ENCODE measurements at regions not wholly inside any gene's neighbourhood (a gene's known extent, or its start where the extent isn't known, plus 50 kb on each side); places are given as distances from the start of the nearest gene placed in this dataset.

DNA sequence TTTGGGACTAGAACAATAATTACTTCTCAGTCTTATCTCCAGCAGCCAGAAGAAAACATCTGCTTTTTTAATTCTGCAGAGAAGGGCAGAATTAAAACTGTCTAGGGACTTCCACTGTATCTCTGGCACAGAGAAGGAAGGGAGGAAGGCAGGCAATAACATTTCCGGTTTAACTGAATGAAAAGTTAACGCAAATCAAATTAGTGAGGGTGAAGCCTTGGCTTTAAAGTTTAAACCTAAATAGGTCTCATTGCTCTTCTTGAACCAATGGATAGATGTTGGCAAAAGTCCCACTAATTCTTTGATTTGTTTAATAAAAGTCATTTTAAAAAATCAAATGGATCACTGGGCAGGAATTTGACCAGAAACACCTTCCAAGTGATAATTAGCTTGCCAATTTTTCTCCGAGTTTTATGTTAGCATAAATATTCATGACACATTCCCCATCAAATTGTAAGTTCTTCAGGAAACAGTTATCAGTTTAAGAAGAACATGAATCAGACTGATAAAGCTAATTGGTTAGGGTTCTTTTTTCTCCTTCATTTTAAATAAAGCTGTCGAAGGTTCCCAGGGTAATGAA lies 181.9 kb downstream of the SLC15A5 start:
- Mint-ChIP-seq H3K36me3 (ENCODE audit: insufficient read depth, unreplicated experiment) (no peaks in the 10 kb centered on the region), H3K27ac (ENCODE audit: low read depth, unreplicated experiment) (no peak overlapping the region), H3K4me1 (ENCODE audit: insufficient read depth, unreplicated experiment) (no peaks in the 10 kb centered on the region), H3K27me3 (ENCODE audit: insufficient read depth, unreplicated experiment) (no peaks in the 10 kb centered on the region), H3K4me3 (ENCODE audit: unreplicated experiment) (no peak overlapping the region), H3K9me3 (ENCODE audit: unreplicated experiment) (peaks cover 7% of the 10 kb centered on the region)
- BruUV-seq (replicated peaks), result no TSS peak
- DNase-seq (ENCODE audit: unreplicated experiment), result no peak
- POLR2A ChIA-PET, result no interaction called here
- intact Hi-C loops (cut with micrococcal nuclease), result no loop called here
- TF ChIP-seq, protein P1, sequence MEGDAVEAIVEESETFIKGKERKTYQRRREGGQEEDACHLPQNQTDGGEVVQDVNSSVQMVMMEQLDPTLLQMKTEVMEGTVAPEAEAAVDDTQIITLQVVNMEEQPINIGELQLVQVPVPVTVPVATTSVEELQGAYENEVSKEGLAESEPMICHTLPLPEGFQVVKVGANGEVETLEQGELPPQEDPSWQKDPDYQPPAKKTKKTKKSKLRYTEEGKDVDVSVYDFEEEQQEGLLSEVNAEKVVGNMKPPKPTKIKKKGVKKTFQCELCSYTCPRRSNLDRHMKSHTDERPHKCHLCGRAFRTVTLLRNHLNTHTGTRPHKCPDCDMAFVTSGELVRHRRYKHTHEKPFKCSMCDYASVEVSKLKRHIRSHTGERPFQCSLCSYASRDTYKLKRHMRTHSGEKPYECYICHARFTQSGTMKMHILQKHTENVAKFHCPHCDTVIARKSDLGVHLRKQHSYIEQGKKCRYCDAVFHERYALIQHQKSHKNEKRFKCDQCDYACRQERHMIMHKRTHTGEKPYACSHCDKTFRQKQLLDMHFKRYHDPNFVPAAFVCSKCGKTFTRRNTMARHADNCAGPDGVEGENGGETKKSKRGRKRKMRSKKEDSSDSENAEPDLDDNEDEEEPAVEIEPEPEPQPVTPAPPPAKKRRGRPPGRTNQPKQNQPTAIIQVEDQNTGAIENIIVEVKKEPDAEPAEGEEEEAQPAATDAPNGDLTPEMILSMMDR (IDR thresholded peaks at IDR 0.05; ENCODE audit: unreplicated experiment), result no peak
- CTCF ChIA-PET, result interaction anchor here (0.7 kb wide), 2 partner anchors 27 to 942 kb away, joined by 3 to 4 read pairs; no protein-coding TSS in a partner anchor

DNA sequence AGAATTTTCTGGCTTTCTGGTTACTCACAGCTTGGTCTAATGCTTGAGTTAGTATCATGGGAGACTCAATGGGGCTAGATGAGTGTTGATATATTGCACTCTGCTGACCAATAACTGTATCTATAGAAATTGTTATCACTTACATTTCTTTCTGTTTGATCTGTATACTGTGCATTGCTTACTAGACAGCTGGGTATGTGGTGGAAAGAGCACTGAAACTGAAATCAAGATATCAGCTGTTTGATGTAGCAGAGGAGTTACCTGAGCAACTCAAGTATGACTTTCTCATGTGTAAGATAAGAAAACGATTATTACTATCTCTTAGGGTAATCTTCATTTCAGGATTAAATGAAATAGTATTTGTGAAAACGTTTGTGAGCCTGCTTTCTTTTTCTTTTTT lies 183.0 kb downstream of the SLC15A5 start:
- no peaks in the 10 kb centered on the region for H3K36me3 Mint-ChIP-seq (ENCODE audit: insufficient read depth, unreplicated experiment)
- ChIA-PET POLR2A (no interaction called here), CTCF (interaction anchor here (0.6 to 1.0 kb wide), 2 partner anchors 17 to 71 kb away, joined by 3 read pairs; no protein-coding TSS in a partner anchor)
- no peak for DNase-seq (ENCODE audit: unreplicated experiment)
- no peak overlapping the region for H3K4me3 Mint-ChIP-seq (ENCODE audit: unreplicated experiment)
- BruUV-seq (replicated peaks), result no TSS peak
- no peaks in the 10 kb centered on the region for H3K4me1 Mint-ChIP-seq (ENCODE audit: insufficient read depth, unreplicated experiment)
- intact Hi-C loops (cut with micrococcal nuclease), result no loop called here
- H3K27ac Mint-ChIP-seq (ENCODE audit: low read depth, unreplicated experiment), result no peak overlapping the region
- TF ChIP-seq, protein P1 (IDR thresholded peaks at IDR 0.05; ENCODE audit: unreplicated experiment), result no peak
- peaks cover 7% of the 10 kb centered on the region for H3K9me3 Mint-ChIP-seq (ENCODE audit: unreplicated experiment)
- H3K27me3 Mint-ChIP-seq (ENCODE audit: insufficient read depth, unreplicated experiment), result no peaks in the 10 kb centered on the region

DNA sequence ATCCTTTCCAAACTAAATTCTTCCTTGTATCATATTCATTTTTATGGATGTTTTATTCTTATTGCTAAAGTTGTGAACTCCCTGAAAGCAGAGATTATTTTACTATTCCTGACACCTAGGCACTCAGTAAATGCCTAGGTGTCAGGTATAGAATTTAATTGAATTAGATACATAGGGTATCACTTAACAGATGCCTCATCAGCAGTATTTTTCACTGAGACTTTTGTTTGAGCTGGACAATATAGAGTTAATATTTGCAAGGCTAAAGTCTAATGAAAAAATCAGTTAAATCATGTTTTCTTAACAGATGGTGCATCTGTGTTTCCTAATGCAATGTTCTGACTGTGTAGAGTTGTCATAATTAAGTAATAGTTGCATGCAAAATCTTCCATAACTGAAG lies 182.7 kb downstream of the DERA start:
- H3K4me1 Mint-ChIP-seq (ENCODE audit: insufficient read depth, unreplicated experiment), result no peaks in the 10 kb centered on the region
- POLR2A ChIA-PET, result no interaction called here
- BruUV-seq (replicated peaks), result no TSS peak
- TF ChIP-seq, protein P1 (IDR thresholded peaks at IDR 0.05; ENCODE audit: unreplicated experiment), result no peak
- no peak for DNase-seq (ENCODE audit: unreplicated experiment)
- H3K36me3 Mint-ChIP-seq (ENCODE audit: insufficient read depth, unreplicated experiment), result no peaks in the 10 kb centered on the region
- intact Hi-C loops (cut with micrococcal nuclease), result no loop called here
- peaks cover 7% of the 10 kb centered on the region for H3K9me3 Mint-ChIP-seq (ENCODE audit: unreplicated experiment)
- CTCF ChIA-PET, result interaction anchor here (0.6 kb wide), 1 partner anchor 259 kb away, joined by 3 read pairs; no protein-coding TSS in a partner anchor
- H3K27me3 Mint-ChIP-seq (ENCODE audit: insufficient read depth, unreplicated experiment), result no peaks in the 10 kb centered on the region
- no peak overlapping the region for H3K4me3 Mint-ChIP-seq (ENCODE audit: unreplicated experiment)
- no peak overlapping the region for H3K27ac Mint-ChIP-seq (ENCODE audit: low read depth, unreplicated experiment)

DNA sequence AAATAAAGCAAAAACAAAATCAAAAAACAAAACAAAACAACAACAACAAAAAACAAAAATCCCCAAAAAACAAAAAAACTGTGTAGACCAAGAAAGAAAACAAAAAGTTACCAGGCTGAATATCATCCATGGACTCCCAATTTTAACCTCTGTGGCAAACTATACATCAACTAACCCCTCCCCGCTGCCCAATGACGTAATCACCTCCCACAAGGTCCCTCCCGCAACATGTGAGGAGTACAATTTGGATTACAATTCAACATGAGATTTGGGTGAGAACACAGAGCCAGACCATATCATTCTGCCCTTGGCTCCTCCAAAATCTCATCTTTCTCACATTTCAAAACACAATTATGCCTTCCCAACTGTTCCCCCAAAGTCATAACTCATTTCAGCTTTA lies 179.8 kb downstream of the DERA start:
- TF ChIP-seq, protein P1 (IDR thresholded peaks at IDR 0.05; ENCODE audit: unreplicated experiment), result no peak
- H3K27me3 Mint-ChIP-seq (ENCODE audit: insufficient read depth, unreplicated experiment), result no peaks in the 10 kb centered on the region

More for the DNA sequence above, 179.8 kb downstream of the DERA start:
- intact Hi-C loops (cut with micrococcal nuclease), result no loop called here
- no TSS peak for BruUV-seq (replicated peaks)
- no peaks in the 10 kb centered on the region for H3K4me1 Mint-ChIP-seq (ENCODE audit: insufficient read depth, unreplicated experiment)
- POLR2A ChIA-PET, result no interaction called here
- CTCF ChIA-PET, result no interaction called here
- H3K36me3 Mint-ChIP-seq (ENCODE audit: insufficient read depth, unreplicated experiment), result no peaks in the 10 kb centered on the region
- no peak overlapping the region for H3K4me3 Mint-ChIP-seq (ENCODE audit: unreplicated experiment)
- no peak overlapping the region for H3K27ac Mint-ChIP-seq (ENCODE audit: low read depth, unreplicated experiment)
- peaks cover 7% of the 10 kb centered on the region for H3K9me3 Mint-ChIP-seq (ENCODE audit: unreplicated experiment)
- DNase-seq (ENCODE audit: unreplicated experiment), result no peak
